Astrocyte of the spinal cord (primary cell): ENCODE measurements at regions not wholly inside any gene's neighbourhood (a gene's known extent, or its start where the extent isn't known, plus 50 kb on each side); places are given as distances from the start of the nearest gene placed in this dataset.

Source experiments
- DNase-seq: peaks from one replicate; pipeline ENCODE4 v3.0.0; 2011; ENCODE audit warnings: low read depth, low spot score
- H3K4me3 ChIP-seq: 2 replicates; pipeline ENCODE4 v1.5.1; 2011; ENCODE audit warnings: low read depth, mild to moderate bottlenecking, low read length, moderate library complexity
- CTCF ChIP-seq: IDR thresholded peaks from 2 replicates; pipeline ENCODE4 v1.5.1; 2012; ENCODE audit warnings: low read depth, mild to moderate bottlenecking, low read length, inconsistent platforms
- in situ Hi-C: cut with HindIII; loops from 2 replicates; pipeline ENCODE4 v1.10.0; 2017; ENCODE audit warnings: low sequenced_read_pairs

GRCh38 chr12:60349232-60349978, 753.6 kb downstream of the SLC16A7 start:
- in situ Hi-C loops = no loop called here
- DNase-seq = no peak
- no peak for TF ChIP-seq CTCF
- no peak overlapping the region for H3K4me3 ChIP-seq

- TF ChIP-seq CTCF = no peak
- no peak overlapping the region for H3K4me3 ChIP-seq
- in situ Hi-C loops = no loop called here
- no peak for DNase-seq
Observed at GRCh38 chr12:60387356-60387755, 791.5 kb downstream of the SLC16A7 start.

GRCh38 chr12:60391051-60391450, 795.2 kb downstream of the SLC16A7 start:
- in situ Hi-C loops = no loop called here
- TF ChIP-seq CTCF = no peak
- H3K4me3 ChIP-seq = no peak overlapping the region
- DNase-seq = no peak

GRCh38 chr12:60391791-60392190, 796.0 kb downstream of the SLC16A7 start:
- no peak for DNase-seq
- TF ChIP-seq CTCF = no peak
- in situ Hi-C loops = no loop called here
- no peak overlapping the region for H3K4me3 ChIP-seq

- no peak for TF ChIP-seq CTCF
- no peak for DNase-seq
- no peak overlapping the region for H3K4me3 ChIP-seq
- in situ Hi-C loops = no loop called here
Observed at GRCh38 chr12:60393093-60393492, 797.3 kb downstream of the SLC16A7 start.

DNA sequence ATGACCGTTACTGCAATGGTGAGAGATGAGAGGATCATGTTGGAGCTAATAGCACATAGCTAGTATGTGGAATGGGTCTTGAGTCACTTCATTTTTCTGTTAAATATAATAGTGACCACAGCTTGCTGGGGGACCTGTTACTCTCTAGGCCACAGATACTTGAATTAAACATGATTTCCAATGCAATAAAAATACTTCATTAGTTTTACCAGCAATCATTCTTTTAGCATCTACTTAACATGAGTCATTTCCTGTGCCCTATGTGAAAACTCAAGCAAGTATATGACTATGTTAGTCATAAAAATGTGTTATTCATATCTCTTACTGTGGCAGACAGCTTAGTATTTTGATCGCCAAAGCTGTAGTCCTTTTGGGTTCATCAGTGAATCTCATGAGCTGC, 798.8 kb downstream of the SLC16A7 start:
- in situ Hi-C loops = no loop called here
- peak; percentile 44 for DNase-seq
- no peak overlapping the region for H3K4me3 ChIP-seq
- no peak for TF ChIP-seq CTCF

DNA sequence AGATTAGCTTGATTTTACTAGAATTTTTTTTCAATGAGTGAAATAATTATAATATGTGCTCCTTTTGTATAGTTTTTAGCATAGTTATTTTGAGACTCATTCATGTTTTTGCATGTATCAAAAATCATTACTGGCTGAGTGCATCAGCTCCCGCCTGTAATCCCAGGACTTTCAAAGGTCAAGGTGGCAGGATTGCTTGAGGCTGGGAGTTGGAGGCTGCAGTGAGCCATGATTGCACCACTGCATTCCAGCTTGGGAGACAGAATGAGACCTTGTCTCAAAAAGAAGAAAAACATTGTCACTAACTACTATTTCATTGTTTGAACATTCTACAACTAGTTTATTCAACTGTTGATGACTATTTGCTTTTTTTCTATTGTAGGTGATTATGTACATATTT, 802.7 kb downstream of the SLC16A7 start:
- H3K4me3 ChIP-seq = no peak overlapping the region
- DNase-seq = no peak
- TF ChIP-seq CTCF = no peak
- in situ Hi-C loops = no loop called here
